Panc1 (cell line): ENCODE measurements at regions not wholly inside any gene's neighbourhood (a gene's known extent, or its start where the extent isn't known, plus 50 kb on each side); places are given as distances from the start of the nearest gene placed in this dataset.
"Not testable (repeated sequence)": the region's sequence is repeated elsewhere in the genome, so short reads cannot be mapped to it uniquely, and the experiment has no call there.

Source experiments
- ATAC-seq: fragments of 200-7000 bp; cut with Tn5 transposase; 2 replicates; pipeline ENCODE4 v1.9.1; 2020; ENCODE audit warnings: mild to moderate bottlenecking, moderate library complexity
- BruUV-seq: library from RNA; stranded (reverse); fragments of 400-500 nt; replicated peaks from 2 replicates; lab custom pipeline; 2021; lab: Mats Ljungman, UMichigan
- CTCF ChIA-PET: fragments of 300-600 bp; sonication (Branson Sonifier 250); formaldehyde crosslinking; loops from one replicate; lab custom pipeline; 2022; ENCODE audit warnings: antibody characterized with exemption; lab: Charles Lee
- POLR2A ChIA-PET: fragments of 300-600 bp; sonication (Branson Sonifier 250); formaldehyde crosslinking; loops from one replicate; lab custom pipeline; 2022; ENCODE audit warnings: antibody characterized with exemption; lab: Charles Lee
- DNase-seq: peaks from one replicate; pipeline ENCODE4 v3.0.0-alpha.2; 2010; ENCODE audit warnings: low read depth, low spot score
- H3K27ac ChIP-seq: 2 replicates; pipeline ENCODE4 v1.5.1; 2011; ENCODE audit warnings: mild to moderate bottlenecking, low read length, inconsistent platforms
- H3K27me3 ChIP-seq: fragments of 200-500 bp; sonication (Bioruptor generic); 2 replicates; pipeline ENCODE4 v1.6.0; 2014; ENCODE audit warnings: low read length, inconsistent platforms; ENCODE audit not compliant: control insufficient read depth, insufficient read depth
- H3K36me3 ChIP-seq: fragments of 200-500 bp; sonication (Bioruptor generic); 2 replicates; pipeline ENCODE4 v1.5.1; 2014; ENCODE audit warnings: inconsistent platforms, mild to moderate bottlenecking, low read length, moderate library complexity; ENCODE audit not compliant: control insufficient read depth, insufficient read depth
- H3K4me1 ChIP-seq: 2 replicates; pipeline ENCODE4 v1.5.1; 2011; ENCODE audit warnings: inconsistent platforms, mild to moderate bottlenecking, low read length, moderate library complexity; ENCODE audit not compliant: control insufficient read depth, insufficient read depth
- H3K4me3 ChIP-seq, 2 experiments: 2 replicates each; pipeline ENCODE4 v1.5.1; 2011 to 2012; ENCODE audit warnings: low read depth in 2 of 2, low read length in 2 of 2, mild to moderate bottlenecking in 2 of 2, inconsistent platforms in 1 of 2, moderate library complexity in 1 of 2
- H3K9me3 ChIP-seq: fragments of 200-500 bp; sonication (Bioruptor generic); 2 replicates; pipeline ENCODE4 v1.5.1; 2014; ENCODE audit warnings: low read depth, mild to moderate bottlenecking, inconsistent platforms, low read length, moderate library complexity; ENCODE audit not compliant: control insufficient read depth, insufficient read depth
- SIN3A ChIP-seq: IDR thresholded peaks from 2 replicates; pipeline ENCODE4 v1.6.1; 2012; ENCODE audit warnings: low read depth, mild to moderate bottlenecking, low read length, moderate library complexity, borderline replicate concordance; ENCODE audit not compliant: insufficient read depth
- in situ Hi-C: cut with HindIII; loops from 2 replicates; pipeline ENCODE4 v1.10.0; 2016; ENCODE audit warnings: low sequenced_read_pairs, low pct_unique_long_range_greater_than_20kb
- intact Hi-C: fragments of 100-400 bp; cut with micrococcal nuclease; formaldehyde crosslinking; loops from one replicate; pipeline ENCODE4 v1.10.0; 2022; ENCODE audit not compliant: unreplicated experiment
- TF ChIP-seq, protein P1 (sequence below): fragments of 450-650 bp; IDR thresholded peaks from 2 replicates; pipeline ENCODE4 v1.5.1; 2017; ENCODE audit warnings: mild to moderate bottlenecking

DNA sequence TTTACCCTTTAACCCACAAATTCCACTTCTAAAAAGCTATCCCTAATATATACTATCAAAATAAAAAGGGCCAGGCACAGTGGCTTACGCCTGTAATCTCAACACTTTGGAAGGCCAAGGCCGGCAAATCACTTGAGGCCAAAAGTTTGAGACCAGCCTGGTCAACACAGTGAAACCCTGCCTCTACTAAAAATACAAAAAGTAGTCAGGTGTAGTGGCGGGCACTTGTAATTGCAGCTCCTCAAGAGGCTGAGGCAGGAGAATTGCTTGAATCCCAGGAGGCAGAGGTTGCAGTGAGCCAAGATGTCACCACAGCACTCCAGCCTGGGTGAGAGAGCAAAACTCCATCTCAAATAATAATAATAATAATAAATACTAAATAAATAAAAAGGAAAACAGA lies 82.5 kb downstream of the TRIM27 start:
- in situ Hi-C loops (no loop called here), intact Hi-C loops (no loop called here)
- POLR2A ChIA-PET = no interaction called here
- TF ChIP-seq SIN3A = no peak
- TF ChIP-seq, protein P1, sequence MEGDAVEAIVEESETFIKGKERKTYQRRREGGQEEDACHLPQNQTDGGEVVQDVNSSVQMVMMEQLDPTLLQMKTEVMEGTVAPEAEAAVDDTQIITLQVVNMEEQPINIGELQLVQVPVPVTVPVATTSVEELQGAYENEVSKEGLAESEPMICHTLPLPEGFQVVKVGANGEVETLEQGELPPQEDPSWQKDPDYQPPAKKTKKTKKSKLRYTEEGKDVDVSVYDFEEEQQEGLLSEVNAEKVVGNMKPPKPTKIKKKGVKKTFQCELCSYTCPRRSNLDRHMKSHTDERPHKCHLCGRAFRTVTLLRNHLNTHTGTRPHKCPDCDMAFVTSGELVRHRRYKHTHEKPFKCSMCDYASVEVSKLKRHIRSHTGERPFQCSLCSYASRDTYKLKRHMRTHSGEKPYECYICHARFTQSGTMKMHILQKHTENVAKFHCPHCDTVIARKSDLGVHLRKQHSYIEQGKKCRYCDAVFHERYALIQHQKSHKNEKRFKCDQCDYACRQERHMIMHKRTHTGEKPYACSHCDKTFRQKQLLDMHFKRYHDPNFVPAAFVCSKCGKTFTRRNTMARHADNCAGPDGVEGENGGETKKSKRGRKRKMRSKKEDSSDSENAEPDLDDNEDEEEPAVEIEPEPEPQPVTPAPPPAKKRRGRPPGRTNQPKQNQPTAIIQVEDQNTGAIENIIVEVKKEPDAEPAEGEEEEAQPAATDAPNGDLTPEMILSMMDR = peak; percentile 44
- DNase-seq = no peak
- Histone ChIP-seq H3K4me3 (no peak overlapping the region), H3K27ac (no peak overlapping the region), H3K27me3 (peaks cover 10% of the 10 kb centered on the region; the same call in 1 of the 2 replicates), H3K4me1 (peaks cover 3% of the 10 kb centered on the region; the same call in 1 of the 2 replicates), H3K36me3 (no peaks in the 10 kb centered on the region), H3K9me3 (no peaks in the 10 kb centered on the region)
- CTCF ChIA-PET = interaction anchor here (0.5 to 0.6 kb wide), 2 partner anchors 98 to 106 kb away, joined by 4 to 5 read pairs; no protein-coding TSS in a partner anchor
- BruUV-seq = no TSS peak
- no peak for ATAC-seq

DNA sequence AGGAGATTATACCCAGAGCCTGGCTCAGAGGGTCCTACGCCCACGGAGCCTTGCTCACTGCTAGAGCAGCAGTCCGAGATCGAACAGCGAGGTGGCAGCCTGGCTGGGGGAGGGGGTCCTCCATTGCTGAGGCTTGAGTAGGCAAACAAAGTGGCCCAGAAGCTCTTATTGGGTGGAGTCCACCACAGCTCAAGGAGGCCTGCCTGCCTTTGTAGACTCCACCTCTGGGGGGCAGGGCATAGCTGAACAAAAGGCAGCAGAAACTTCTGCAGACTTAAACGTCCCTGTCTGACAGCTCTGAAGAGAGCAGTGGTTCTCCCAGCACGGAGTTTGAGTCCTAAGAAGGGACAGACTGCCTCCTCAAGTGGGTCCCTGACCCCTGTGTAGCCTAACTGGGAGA lies 75.0 kb downstream of the TRIM27 start:
- BruUV-seq, in situ Hi-C loops, H3K36me3 ChIP-seq, H3K27ac ChIP-seq, intact Hi-C loops, CTCF ChIA-PET, H3K9me3 ChIP-seq, H3K27me3 ChIP-seq, H3K4me3 ChIP-seq, ATAC-seq, H3K4me1 ChIP-seq, DNase-seq: not testable (repeated sequence)
- POLR2A ChIA-PET = interaction anchor here (0.6 kb wide), 1 partner anchor 91 kb away, joined by 3 read pairs; no protein-coding TSS in a partner anchor
- TF ChIP-seq, protein P1 = peak; percentile 41
